ENCODE measurements at regions not wholly inside any gene's neighbourhood (a gene's known extent, or its start where the extent isn't known, plus 50 kb on each side); places are given as distances from the start of the nearest gene placed in this dataset.
A peak's percentile ranks its signal among the peaks of the same experiment; 100 is the strongest.

- H3K36me3 ChIP-seq (ENCODE audit: insufficient read depth, low read length) = no peaks in the 10 kb centered on the region
- H3K4me1 ChIP-seq (ENCODE audit: insufficient read depth, low read length, poor library complexity, severe bottlenecking) = no peaks in the 10 kb centered on the region
- intact Hi-C loops (cut with micrococcal nuclease; ENCODE audit: unreplicated experiment) = no loop called here
- no peak overlapping the region for H3K4me3 ChIP-seq (ENCODE audit: low read depth, low read length, poor library complexity, severe bottlenecking)
- no peaks in the 10 kb centered on the region for H3K9me2 ChIP-seq (ENCODE audit: insufficient read depth, low read length)
- ChIA-PET CTCF (ENCODE audit: unreplicated experiment) (no interaction called here), POLR2A (interaction anchor here (0.6 to 1.1 kb wide), 2 partner anchors 136 to 399 kb away, joined by 3 to 4 read pairs; no protein-coding TSS in a partner anchor)
- no peak overlapping the region for H3K27ac ChIP-seq (ENCODE audit: low read depth, low read length, poor library complexity, severe bottlenecking)
- H2AFZ ChIP-seq (ENCODE audit: low read length) = no peak overlapping the region
- BruUV-seq (replicated peaks) = no TSS peak
- no peak for TF ChIP-seq CTCF (conservative IDR thresholded peaks at IDR 0.05; ENCODE audit: low read length)
- TF ChIP-seq EZH2phosphoT487 (IDR thresholded peaks at IDR 0.05; ENCODE audit: borderline replicate concordance, low read depth, low read length) = no peak
- H3K9me3 ChIP-seq (ENCODE audit: low read length) = no peaks in the 10 kb centered on the region
- H4K20me1 ChIP-seq (ENCODE audit: insufficient read depth, low read length) = no peaks in the 10 kb centered on the region
- H3K4me2 ChIP-seq (ENCODE audit: low read length) = no peak overlapping the region
- no peak for DNase-seq (ENCODE audit: low spot score)
- H3K79me2 ChIP-seq (ENCODE audit: insufficient read depth, low read depth, low read length) = no peaks in the 10 kb centered on the region
Observed at GRCh38 chr20:21653628-21654027, 51.8 kb upstream of the PAX1 start.

- TF ChIP-seq CTCF (conservative IDR thresholded peaks at IDR 0.05; ENCODE audit: low read length) (no peak), EZH2phosphoT487 (IDR thresholded peaks at IDR 0.05; ENCODE audit: borderline replicate concordance, low read depth, low read length) (no peak)
Observed at GRCh38 chr20:21643417-21643816, 62.0 kb upstream of the PAX1 start.

GRCh38 chr20:21640556-21640955 is 64.9 kb upstream of the PAX1 start:
- ChIA-PET CTCF (ENCODE audit: unreplicated experiment) (interaction anchor here (1.0 to 3.2 kb wide), 2 partner anchors 12 to 463 kb away, joined by 9 to 14 read pairs; no protein-coding TSS in a partner anchor), POLR2A (interaction anchor here (1.1 to 1.8 kb wide), 3 partner anchors 12 to 458 kb away, joined by 3 to 5 read pairs (median 4); no protein-coding TSS in a partner anchor)
- H3K4me1 ChIP-seq (ENCODE audit: insufficient read depth, low read length, poor library complexity, severe bottlenecking) = peaks cover 14% of the 10 kb centered on the region
- TF ChIP-seq EZH2phosphoT487 (IDR thresholded peaks at IDR 0.05; ENCODE audit: borderline replicate concordance, low read depth, low read length) (no peak), CTCF (conservative IDR thresholded peaks at IDR 0.05; ENCODE audit: low read length) (peak; percentile 73)
- no TSS peak for BruUV-seq (replicated peaks)
- no peaks in the 10 kb centered on the region for H3K9me2 ChIP-seq (ENCODE audit: insufficient read depth, low read length)
- no peaks in the 10 kb centered on the region for H4K20me1 ChIP-seq (ENCODE audit: insufficient read depth, low read length)
- H3K36me3 ChIP-seq (ENCODE audit: insufficient read depth, low read length) = no peaks in the 10 kb centered on the region
- H2AFZ ChIP-seq (ENCODE audit: low read length) = no peak overlapping the region
- intact Hi-C loops (cut with micrococcal nuclease; ENCODE audit: unreplicated experiment) = loop anchor here (2.0 to 10.0 kb wide), 4 partner anchors 52 to 674 kb away; no protein-coding TSS in a partner anchor
- H3K79me2 ChIP-seq (ENCODE audit: insufficient read depth, low read depth, low read length) = no peaks in the 10 kb centered on the region
- H3K27ac ChIP-seq (ENCODE audit: low read depth, low read length, poor library complexity, severe bottlenecking) = no peak overlapping the region
- 0 out of 2 replicates have a peak, but pooled peaks cover under 1% of the 10 kb centered on the region for H3K9me3 ChIP-seq (ENCODE audit: low read length)
- H3K4me2 ChIP-seq (ENCODE audit: low read length) = no peak overlapping the region
- peak; percentile 54 for DNase-seq (ENCODE audit: low spot score)
- H3K4me3 ChIP-seq (ENCODE audit: low read depth, low read length, poor library complexity, severe bottlenecking) = no peak overlapping the region

More at GRCh38 chr20:21643417-21643816, 62.0 kb upstream of the PAX1 start:
- POLR2A ChIA-PET = no interaction called here
- Histone ChIP-seq H3K4me2 (ENCODE audit: low read length) (no peak overlapping the region), H3K9me3 (ENCODE audit: low read length) (peaks cover 7% of the 10 kb centered on the region; the same call in 1 of the 2 replicates), H3K36me3 (ENCODE audit: insufficient read depth, low read length) (no peaks in the 10 kb centered on the region), H3K79me2 (ENCODE audit: insufficient read depth, low read depth, low read length) (no peaks in the 10 kb centered on the region), H2AFZ (ENCODE audit: low read length) (no peak overlapping the region), H3K4me3 (ENCODE audit: low read depth, low read length, poor library complexity, severe bottlenecking) (no peak overlapping the region), H4K20me1 (ENCODE audit: insufficient read depth, low read length) (no peaks in the 10 kb centered on the region), H3K27ac (ENCODE audit: low read depth, low read length, poor library complexity, severe bottlenecking) (no peak overlapping the region), H3K9me2 (ENCODE audit: insufficient read depth, low read length) (no peaks in the 10 kb centered on the region), H3K4me1 (ENCODE audit: insufficient read depth, low read length, poor library complexity, severe bottlenecking) (peaks cover 14% of the 10 kb centered on the region)
- BruUV-seq (replicated peaks) = no TSS peak
- no peak for DNase-seq (ENCODE audit: low spot score)
- CTCF ChIA-PET (ENCODE audit: unreplicated experiment) = no interaction called here
- intact Hi-C loops (cut with micrococcal nuclease; ENCODE audit: unreplicated experiment) = loop anchor here (5.0 to 10.0 kb wide), 2 partner anchors 74 to 671 kb away; no protein-coding TSS in a partner anchor
